Left ventricle myocardium superior (tissue), 1 donor: ENCODE measurements at regions not wholly inside any gene's neighbourhood (a gene's known extent, or its start where the extent isn't known, plus 50 kb on each side); places are given as distances from the start of the nearest gene placed in this dataset.
A peak's percentile ranks its signal among the peaks of the same experiment; 100 is the strongest.
"Not testable (repeated sequence)": the region's sequence is repeated elsewhere in the genome, so short reads cannot be mapped to it uniquely, and the experiment has no call there.

Experiments
- ATAC-seq: fragments of 200-7000 bp; cut with Tn5 transposase; one replicate; pipeline ENCODE4 v1.9.1; 2020; ENCODE audit warnings: mild to moderate bottlenecking, moderate library complexity
- DNase-seq: peaks from one replicate; pipeline ENCODE4 v3.0.0-alpha.2; 2020
- intact Hi-C: fragments of 100-400 bp; cut with micrococcal nuclease; formaldehyde crosslinking; loops from one replicate; pipeline ENCODE4 v1.11.0; 2022
- donor health status: DM: no; HTN: yes; CAD: no; lungs with severe emphysema.

- no peak for ATAC-seq
- intact Hi-C loops, result no loop called here
These were observed 1155.8 kb upstream of the CHAC2 start for GRCh38 chr2:52611759-52612158.

GRCh38 chr2:52608030-52608429 lies 1159.6 kb upstream of the CHAC2 start:
- intact Hi-C loops, result no loop called here
- DNase-seq (no peak), ATAC-seq (no peak)

More at GRCh38 chr2:52611759-52612158, 1155.8 kb upstream of the CHAC2 start:
- no peak for DNase-seq

DNA sequence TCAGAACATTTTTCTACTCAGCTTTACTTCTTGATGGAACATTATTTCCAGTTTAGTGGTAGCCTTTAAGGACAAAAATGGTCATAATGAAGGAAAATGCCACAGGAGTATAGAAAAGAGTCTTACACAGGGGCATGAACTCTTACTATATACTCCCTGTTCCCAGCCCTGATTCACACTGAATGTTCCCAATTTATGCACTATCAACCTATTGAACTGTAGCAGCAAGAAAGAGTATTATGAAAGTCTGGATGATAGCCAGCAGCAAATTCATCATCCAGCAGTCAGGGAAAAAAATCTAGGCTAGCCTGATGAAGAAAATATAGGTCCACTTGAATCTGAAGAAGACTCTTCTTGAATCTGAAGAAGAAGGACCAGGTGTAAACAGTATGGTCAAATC lies 1170.3 kb upstream of the CHAC2 start:
- intact Hi-C loops, result no loop called here
- ATAC-seq, result no peak
- DNase-seq, result no peak

DNA sequence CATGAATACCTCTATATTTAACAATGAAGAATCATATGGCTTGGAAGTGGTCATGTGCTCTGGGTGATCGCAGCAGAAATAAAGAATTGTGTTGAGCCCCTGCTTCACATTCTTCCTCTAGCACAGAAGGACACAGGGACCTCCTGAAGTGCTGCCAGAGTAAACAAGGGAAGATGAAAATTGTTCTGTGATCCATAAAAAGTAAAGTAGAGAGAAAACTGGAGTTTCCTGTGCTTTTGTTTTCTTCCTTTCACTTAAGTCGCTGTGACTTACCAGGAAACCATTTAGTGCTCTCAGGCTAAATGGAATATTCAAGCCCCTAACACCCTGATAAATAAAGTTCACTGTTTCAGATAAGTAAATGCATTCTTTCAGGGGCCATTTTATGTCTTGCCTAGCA lies 1173.6 kb upstream of the CHAC2 start:
- intact Hi-C loops, result no loop called here
- ATAC-seq (no peak), DNase-seq (no peak)

- intact Hi-C loops, DNase-seq, ATAC-seq: not testable (repeated sequence)
These were observed 1183.5 kb upstream of the CHAC2 start for GRCh38 chr2:52584071-52584470.

DNA sequence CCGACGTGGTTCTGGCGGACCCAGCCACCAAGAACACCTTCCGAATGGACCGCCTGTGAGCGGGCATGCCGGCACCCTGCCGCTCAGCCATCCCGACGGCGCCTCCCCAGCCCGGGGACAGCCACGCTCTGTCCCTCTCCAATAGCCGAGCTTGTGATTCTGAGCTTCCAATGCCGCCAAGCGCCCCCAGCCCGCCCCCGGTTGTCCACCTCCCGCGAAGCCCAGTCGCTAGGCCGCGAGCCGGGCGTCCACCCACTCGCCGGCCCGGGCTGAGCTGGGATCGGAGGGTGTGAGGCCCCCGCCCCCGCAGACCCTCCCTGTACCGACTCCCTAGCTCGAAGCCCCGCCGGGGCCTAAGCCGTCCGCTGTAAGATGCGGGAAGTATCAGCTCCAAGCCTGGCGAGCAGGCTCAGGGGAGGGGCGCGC lies 1195.1 kb upstream of the CHAC2 start:
- intact Hi-C loops, result no loop called here
- DNase-seq (no peak), ATAC-seq (no peak)

DNA sequence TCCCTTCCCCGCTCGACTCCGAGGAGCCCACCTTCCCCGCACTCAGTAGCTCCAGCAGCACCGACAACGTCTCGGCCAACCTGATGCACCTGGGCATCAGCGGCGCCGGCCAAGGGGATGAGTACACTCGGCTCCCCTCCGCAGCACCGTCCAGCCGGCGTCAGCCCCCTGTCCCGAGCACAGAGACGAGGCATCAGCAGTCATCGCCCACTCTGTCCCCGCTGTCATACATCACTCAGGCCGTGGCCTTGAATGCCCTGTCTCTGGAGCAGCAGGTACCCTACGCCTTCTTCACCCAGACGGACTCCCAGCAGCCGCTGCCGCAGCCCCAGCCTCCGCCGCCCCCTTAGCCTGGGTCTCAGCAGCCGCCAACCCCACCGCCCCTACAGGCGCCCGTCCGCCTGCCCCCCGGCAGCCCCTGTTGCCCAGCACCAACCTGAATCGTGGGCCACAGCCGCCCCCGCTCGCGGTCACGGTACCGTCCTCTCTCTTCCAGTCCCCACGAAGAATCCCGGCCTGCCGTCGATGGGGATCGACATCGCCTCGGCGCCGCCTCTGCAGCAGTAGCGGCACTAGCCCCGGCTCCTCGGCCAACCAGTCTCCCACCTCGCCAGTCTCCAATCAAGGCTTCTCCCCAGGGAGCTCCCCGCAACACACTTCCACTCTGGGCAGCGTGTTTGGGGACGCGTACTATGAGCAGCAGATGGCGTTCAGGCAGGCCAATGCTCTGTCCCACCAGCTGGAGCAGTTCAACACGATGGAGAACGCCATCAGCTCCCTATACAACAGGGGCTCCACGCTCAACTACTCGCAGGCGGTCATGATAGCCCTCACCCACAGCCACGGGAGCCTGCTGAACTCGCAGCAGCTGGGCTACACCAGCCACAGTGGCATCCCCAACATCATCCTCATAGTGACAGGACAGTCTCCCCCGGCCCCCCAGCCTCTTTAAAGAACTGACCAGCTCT lies 1195.9 kb upstream of the CHAC2 start:
- no peak for DNase-seq
- ATAC-seq, result no peak
- intact Hi-C loops, result no loop called here

DNA sequence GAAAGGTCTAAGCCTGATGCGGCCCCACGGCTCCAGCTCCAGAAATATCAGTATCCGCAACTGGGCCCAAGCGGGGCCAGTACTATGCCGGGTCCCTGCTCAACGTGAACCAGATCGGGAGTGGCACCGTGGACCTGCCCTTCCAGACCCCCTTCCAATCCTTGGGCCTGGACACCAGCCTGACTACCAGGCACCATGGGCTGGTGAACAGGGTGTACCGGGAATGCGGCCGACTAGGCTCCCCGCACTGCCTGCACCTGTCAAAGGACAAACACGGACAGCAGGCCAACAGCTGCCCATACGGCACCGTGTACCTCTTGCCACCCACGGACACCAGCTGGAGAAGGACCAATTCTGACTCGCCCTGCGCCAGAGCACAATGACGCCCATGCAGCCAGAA lies 1196.9 kb upstream of the CHAC2 start:
- ATAC-seq (no peak), DNase-seq (no peak)
- intact Hi-C loops, result no loop called here

DNA sequence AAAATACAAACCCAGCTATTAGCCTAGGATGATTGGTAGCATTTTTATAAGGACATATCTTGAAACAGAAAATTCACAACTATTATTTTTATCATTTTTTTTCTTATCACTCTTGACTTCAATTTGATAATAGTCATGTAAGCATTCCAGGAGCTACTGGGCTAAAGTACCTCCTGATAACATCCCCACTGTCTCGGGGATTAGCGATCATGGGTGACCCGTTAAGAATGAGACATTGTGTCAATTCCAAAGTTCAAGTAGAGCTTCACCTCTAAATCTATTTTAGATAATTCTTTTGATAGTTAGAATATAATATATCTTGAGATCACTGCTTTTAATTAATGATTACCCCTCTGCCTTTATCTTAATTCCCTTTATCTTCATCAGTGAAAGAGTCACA lies 1204.5 kb upstream of the CHAC2 start:
- intact Hi-C loops, result no loop called here
- DNase-seq, result no peak

GRCh38 chr2:52558265-52558664 lies 1209.3 kb upstream of the CHAC2 start:
- DNase-seq (no peak), ATAC-seq (no peak)
- intact Hi-C loops, result no loop called here

More for the DNA sequence above, 1204.5 kb upstream of the CHAC2 start:
- no peak for ATAC-seq

DNA sequence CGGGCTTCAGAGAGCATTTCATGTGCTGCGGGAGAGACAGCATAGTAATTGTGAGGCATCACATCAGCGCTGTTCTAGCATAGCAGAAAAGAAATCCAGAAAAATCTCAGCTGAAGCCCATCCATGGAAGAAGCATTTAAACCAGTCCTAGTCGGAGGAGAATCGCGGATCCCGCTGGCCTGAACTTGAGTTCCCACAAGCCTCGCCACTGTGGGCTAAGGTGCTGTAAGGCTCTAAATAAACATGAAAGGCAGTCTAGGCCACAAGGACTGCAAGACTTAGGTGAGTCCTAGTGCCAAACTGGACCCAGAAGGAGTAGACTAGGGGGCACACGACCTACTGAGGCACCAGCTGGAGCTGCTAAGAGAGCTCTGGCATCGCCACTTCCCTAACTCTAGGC lies 1225.3 kb upstream of the CHAC2 start:
- ATAC-seq (no peak), DNase-seq (no peak)
- intact Hi-C loops, result no loop called here

DNA sequence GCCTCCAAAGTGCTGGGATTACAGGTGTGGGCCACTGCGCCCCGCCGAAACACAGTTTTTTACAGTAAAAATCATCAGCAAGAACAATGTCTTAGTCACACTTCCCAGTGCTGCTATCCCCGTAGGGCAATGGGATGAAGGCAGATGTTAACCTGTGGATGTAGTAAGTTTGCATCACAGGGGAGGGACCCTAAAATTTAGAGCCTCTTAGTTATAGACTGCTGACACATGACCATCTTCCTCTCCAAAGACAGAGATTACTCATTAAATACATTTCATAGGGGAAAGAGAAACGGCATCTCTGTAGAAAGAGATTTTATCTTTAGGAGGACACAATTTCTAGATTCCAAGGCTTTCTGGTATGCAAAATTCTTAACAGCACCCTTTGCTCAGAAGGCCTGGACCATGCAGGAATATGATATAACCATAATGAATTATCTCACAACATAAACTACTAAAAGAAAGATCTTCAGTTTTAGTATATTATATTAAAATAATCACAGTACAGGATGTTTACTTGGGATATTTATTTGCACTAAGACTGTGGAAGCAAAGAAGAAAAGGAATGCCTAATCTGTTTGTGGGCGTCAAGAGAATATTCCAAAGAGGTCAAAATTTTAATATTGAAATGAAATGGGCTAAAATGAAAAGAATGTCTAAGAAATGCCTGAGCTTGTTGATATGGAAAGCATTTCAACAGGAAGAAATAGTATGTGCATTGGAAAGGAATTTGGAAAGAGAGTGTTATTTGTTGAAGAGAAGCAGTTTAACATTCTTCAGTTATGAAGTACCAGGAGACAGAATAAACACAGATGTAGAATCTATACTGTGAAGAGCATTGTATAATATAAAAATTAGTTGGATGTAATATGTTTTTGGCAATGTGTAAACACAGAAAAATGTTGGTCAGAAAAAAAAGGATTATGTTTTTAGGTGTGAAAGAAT lies 1228.3 kb upstream of the CHAC2 start:
- ATAC-seq (no peak), DNase-seq (peak; percentile 11)
- intact Hi-C loops, result no loop called here

DNA sequence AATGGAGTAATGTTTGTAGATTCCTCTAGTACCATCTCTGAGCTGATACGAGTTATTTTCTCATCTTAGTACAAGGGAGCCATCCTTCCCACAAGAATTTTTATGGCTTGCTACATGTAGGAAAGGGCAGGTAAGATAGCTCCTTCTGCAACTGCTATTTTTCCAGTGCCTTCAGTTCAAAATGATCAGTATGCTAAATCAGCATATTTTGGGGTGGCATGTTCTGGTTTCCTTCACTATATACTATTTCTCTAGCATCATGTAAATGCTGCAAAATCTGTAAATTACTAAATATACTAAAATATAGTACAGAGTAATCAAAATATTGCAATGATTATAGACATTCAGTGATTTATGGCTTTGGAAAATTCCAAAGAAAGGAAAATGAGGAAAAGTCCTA lies 1230.0 kb upstream of the CHAC2 start:
- DNase-seq, result no peak
- no peak for ATAC-seq
- intact Hi-C loops, result no loop called here

DNA sequence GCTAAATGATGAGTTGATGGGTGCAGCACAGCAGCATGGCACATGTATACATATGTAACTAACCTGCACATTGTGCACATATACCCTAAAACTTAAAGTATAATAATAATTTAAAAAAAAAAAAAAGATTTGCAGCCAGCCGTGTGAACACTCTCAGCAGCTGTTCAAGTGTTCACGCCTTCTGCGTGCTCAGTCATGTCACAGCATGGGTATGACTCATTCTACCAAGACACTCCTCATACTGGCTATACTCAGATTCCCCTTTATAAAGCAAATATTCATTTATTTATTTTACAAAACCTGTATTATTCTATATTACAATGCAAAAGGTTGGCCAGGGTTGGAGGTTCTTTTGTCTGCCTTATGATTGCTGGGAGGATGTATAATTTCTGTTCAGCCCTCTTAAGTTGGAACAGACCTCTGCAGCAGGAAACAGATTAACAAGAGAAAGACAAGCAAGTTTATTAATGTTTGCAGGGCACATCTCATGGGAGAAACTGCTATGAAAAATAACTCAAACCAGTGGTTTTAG lies 1230.6 kb upstream of the CHAC2 start:
- no peak for DNase-seq
- intact Hi-C loops, result no loop called here
- ATAC-seq, result no peak

DNA sequence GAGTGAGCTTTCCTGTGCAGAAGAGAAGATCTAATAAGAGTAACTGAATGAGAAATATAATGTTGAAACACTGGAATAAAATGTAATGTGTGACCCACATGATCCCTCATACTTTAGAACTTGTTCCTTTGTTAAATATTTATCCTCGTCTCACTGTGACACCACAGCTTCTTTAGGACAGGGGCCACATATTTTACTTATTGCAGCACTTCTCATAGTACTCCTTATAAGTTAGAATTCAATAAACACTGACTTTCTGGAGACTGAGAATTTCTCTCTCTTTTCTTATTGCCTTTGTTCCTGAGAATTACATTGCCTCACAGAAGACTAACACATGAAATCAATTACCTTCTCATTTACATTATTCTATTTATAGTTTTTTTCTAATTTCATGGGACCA lies 1234.6 kb upstream of the CHAC2 start:
- no peak for ATAC-seq
- no peak for DNase-seq
- intact Hi-C loops, result no loop called here

DNA sequence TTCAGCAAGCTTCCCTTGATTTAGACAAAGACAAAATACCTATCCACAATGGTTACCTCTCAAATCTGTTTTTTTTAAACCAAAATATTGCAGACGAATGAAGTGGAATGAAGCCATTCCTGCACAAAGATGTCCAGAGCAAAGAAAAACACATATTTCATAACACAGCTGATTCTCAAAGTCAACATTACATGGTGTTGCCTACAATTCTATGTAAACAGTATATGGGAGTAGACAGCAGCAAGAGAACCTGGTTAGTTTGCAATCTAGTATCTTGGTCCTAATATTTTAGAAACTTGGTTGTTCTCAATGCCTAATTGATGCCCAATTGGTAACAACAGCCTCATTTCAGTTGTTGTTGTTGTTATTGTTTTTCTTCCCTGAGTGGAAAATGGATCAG lies 1240.9 kb upstream of the CHAC2 start:
- ATAC-seq, result no peak
- intact Hi-C loops, result no loop called here
- no peak for DNase-seq

DNA sequence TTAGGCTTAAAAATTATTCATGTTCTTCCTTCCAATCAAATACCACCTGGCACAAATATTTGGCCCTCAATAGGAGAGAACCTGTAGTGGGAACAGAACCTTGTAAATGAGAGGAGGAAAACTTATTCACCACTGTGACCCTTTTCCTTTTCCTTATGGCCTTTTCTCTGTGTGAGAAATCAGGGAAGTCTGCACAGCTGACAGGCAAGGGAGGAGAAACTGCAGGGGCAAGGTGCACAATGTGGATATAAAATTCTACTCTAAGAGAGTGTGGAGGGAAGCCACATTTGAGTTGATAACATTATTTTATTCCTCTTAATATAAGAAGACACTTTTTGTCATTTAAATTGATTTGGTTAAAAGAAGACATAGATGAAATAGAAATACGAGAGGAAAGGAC lies 1247.0 kb upstream of the CHAC2 start:
- intact Hi-C loops, result no loop called here
- DNase-seq (no peak), ATAC-seq (no peak)

DNA sequence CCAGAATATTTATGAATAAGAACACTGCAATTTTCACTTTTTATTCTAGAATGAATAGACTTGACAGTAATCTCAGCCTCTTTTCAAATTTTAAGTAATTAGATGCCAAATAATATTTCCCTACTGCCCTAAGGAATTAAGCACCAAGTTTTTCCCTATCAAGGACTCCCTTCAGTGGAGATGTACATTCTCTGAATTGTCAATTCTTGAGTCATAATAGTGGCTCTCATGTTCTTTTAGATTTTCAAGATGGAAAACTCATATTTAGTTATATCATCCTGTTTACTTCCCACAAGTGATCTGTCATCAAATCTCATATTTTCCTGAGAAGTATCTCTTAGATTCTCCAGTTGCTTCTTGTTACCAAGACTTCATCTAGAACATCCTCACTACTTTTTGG lies 1248.9 kb upstream of the CHAC2 start:
- intact Hi-C loops, result no loop called here
- DNase-seq, result no peak
- ATAC-seq, result no peak

DNA sequence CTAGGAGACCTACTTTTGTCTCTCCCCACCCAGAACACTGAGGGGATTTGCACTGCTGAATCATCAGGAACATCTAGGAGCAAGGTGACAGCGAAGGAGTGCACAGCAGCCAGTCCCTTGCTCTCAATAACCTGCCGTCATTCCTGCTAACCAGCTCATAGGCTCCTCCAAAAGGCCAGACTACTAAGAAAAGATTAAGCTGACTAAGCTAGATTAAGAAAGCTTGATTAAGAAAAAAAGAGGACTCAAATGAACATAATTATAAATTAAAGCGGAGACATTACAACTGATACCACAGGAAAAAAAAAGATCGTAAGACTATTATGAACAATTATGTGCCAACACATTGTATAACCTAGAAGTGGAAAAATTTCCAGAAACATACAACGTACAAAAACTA lies 1254.8 kb upstream of the CHAC2 start:
- no peak for DNase-seq
- intact Hi-C loops, result no loop called here

DNA sequence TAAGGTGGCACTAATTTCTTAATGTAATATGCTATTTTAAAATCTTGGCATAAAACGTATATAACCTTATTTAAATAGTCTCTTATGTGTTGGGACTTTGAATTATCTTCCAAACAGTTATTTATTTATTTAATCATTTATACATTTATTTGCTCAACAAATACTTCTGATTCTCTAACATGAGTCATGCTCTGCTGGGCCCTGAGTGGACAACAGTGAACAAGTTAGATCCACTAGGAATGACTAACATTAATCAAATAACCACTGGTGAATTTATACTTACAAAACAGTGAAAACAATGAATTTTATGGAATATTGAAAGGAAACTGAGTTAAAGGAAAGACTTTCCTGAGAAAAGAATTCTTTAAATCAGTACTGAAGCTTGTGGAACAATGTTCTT lies 1257.2 kb upstream of the CHAC2 start:
- intact Hi-C loops, result no loop called here
- no peak for DNase-seq
- no peak for ATAC-seq

More for the DNA sequence above, 1254.8 kb upstream of the CHAC2 start:
- ATAC-seq, result no peak
